HG02981 (cell line): ENCODE measurements at regions not wholly inside any gene's neighbourhood (a gene's known extent, or its start where the extent isn't known, plus 50 kb on each side); places are given as distances from the start of the nearest gene placed in this dataset.
A peak's percentile ranks its signal among the peaks of the same experiment; 100 is the strongest.
"Not testable (repeated sequence)": the region's sequence is repeated elsewhere in the genome, so short reads cannot be mapped to it uniquely, and the experiment has no call there.

Experiments
- ATAC-seq: cut with Tn5 transposase; IDR thresholded peaks from one replicate; pipeline ENCODE4 v1.9.1; 2021; ENCODE audit warnings: mild to moderate bottlenecking, moderate library complexity; ENCODE audit not compliant: unreplicated experiment

- not testable (repeated sequence) for ATAC-seq
These were observed 140.9 kb upstream of the GOLGA6L4 start for GRCh38 chr15:84094720-84095119.

GRCh38 chr15:84097053-84097452 is 138.5 kb upstream of the GOLGA6L4 start:
- ATAC-seq, result not testable (repeated sequence)

GRCh38 chr15:84098604-84099003 is 137.0 kb upstream of the GOLGA6L4 start:
- ATAC-seq, result no peak

GRCh38 chr15:84099181-84099580 is 136.4 kb upstream of the GOLGA6L4 start:
- ATAC-seq, result peak; percentile 69

- no peak for ATAC-seq
These were observed 132.2 kb upstream of the GOLGA6L4 start for GRCh38 chr15:84103345-84103744.

- ATAC-seq, result no peak
These were observed 130.7 kb upstream of the GOLGA6L4 start for GRCh38 chr15:84104853-84105252.

GRCh38 chr15:84108728-84109127 is 126.8 kb upstream of the GOLGA6L4 start:
- no peak for ATAC-seq

GRCh38 chr15:84111575-84111974 is 124.0 kb upstream of the GOLGA6L4 start:
- ATAC-seq, result no peak

GRCh38 chr15:84112025-84112424 is 123.5 kb upstream of the GOLGA6L4 start:
- no peak for ATAC-seq

- ATAC-seq, result no peak
These were observed 121.7 kb upstream of the GOLGA6L4 start for GRCh38 chr15:84113919-84114318.

GRCh38 chr15:84114680-84115079 is 120.9 kb upstream of the GOLGA6L4 start:
- not testable (repeated sequence) for ATAC-seq

- ATAC-seq, result not testable (repeated sequence)
These were observed 116.2 kb upstream of the GOLGA6L4 start for GRCh38 chr15:84119351-84119750.

- not testable (repeated sequence) for ATAC-seq
These were observed 114.7 kb upstream of the GOLGA6L4 start for GRCh38 chr15:84120903-84121302.

GRCh38 chr15:84128706-84129105 is 106.9 kb upstream of the GOLGA6L4 start:
- ATAC-seq, result not testable (repeated sequence)

- ATAC-seq, result not testable (repeated sequence)
These were observed 105.3 kb upstream of the GOLGA6L4 start for GRCh38 chr15:84130098-84130831.

- not testable (repeated sequence) for ATAC-seq
These were observed 99.6 kb upstream of the GOLGA6L4 start for GRCh38 chr15:84135931-84136456.

GRCh38 chr15:84142888-84143337 is 92.7 kb upstream of the GOLGA6L4 start:
- peak; percentile 99 for ATAC-seq

- ATAC-seq, result peak; percentile 47
These were observed 91.7 kb upstream of the GOLGA6L4 start for GRCh38 chr15:84143753-84144314.

- not testable (repeated sequence) for ATAC-seq
These were observed 90.6 kb upstream of the GOLGA6L4 start for GRCh38 chr15:84144946-84145345.

GRCh38 chr15:84146299-84146698 is 89.3 kb upstream of the GOLGA6L4 start:
- ATAC-seq, result not testable (repeated sequence)

- not testable (repeated sequence) for ATAC-seq
These were observed 88.3 kb upstream of the GOLGA6L4 start for GRCh38 chr15:84147307-84147706.
